K562 (cell line): ENCODE measurements at regions not wholly inside any gene's neighbourhood (a gene's known extent, or its start where the extent isn't known, plus 50 kb on each side); places are given as distances from the start of the nearest gene placed in this dataset.

Source experiments
- BDP1 ChIP-seq: IDR thresholded peaks from 3 replicates; pipeline ENCODE4 v1.6.1; 2011; ENCODE audit not compliant: insufficient read length, insufficient read depth
- CHD2 ChIP-seq: IDR thresholded peaks from 2 replicates; pipeline ENCODE4 v1.6.1; 2011; ENCODE audit warnings: low read depth, low read length
- DDX20 ChIP-seq: fragments of 450-650 bp; IDR thresholded peaks from 2 replicates; pipeline ENCODE4 v1.6.1; 2016; ENCODE audit warnings: missing genetic modification characterization, low read depth, mild to moderate bottlenecking, missing compliant biosample characterization, moderate library complexity
- JUND ChIP-seq, 2 experiments: IDR thresholded peaks; 2 replicates in 1 of 2; 3 replicates in 1 of 2; pipeline ENCODE4 v1.6.1; 2011; ENCODE audit warnings: borderline replicate concordance in 2 of 2, low read depth in 2 of 2, low read length in 2 of 2, improper control_type of control experiment in 1 of 2, missing biosample characterization in 1 of 2, missing genetic modification characterization in 1 of 2, missing genetic modification reagents in 1 of 2
- MBD2 ChIP-seq: sonication (generic); IDR thresholded peaks from 2 replicates; pipeline ENCODE4 v1.6.1; 2016; ENCODE audit warnings: low read depth, borderline replicate concordance
- MEF2D ChIP-seq: conservative IDR thresholded peaks from 2 replicates; pipeline ENCODE4 v1.6.1; 2016; ENCODE audit warnings: low read depth, missing genetic modification characterization, missing compliant biosample characterization
- TOE1 ChIP-seq, 2 experiments: fragments of 450-650 bp in 1 of 2; sonication (generic) in 1 of 2; formaldehyde crosslinking in 1 of 2; IDR thresholded peaks; 2 replicates each; pipeline versions ENCODE4 v1.7.1 to v1.8.0; 2016 to 2022; ENCODE audit warnings: borderline replicate concordance in 2 of 2, mild to moderate bottlenecking in 2 of 2, antibody characterized with exemption in 1 of 2, inconsistent platforms in 1 of 2, low read depth in 1 of 2, missing genetic modification reagents in 1 of 2, moderate library complexity in 1 of 2
- ZNF134 ChIP-seq: fragments of 250-450 bp; sonication (Bioruptor Pico); conservative IDR thresholded peaks from 2 replicates; pipeline ENCODE4 v1.4.0; 2020
- ZNF830 ChIP-seq: fragments of 250-450 bp; sonication (Bioruptor Pico); IDR thresholded peaks from 2 replicates; pipeline ENCODE4 v1.5.0; 2021; ENCODE audit warnings: mild to moderate bottlenecking
- TF ChIP-seq, protein P1 (sequence below), 2 experiments: fragments of 450-650 bp in 1 of 2; sonication (generic) in 1 of 2; formaldehyde crosslinking in 1 of 2; IDR thresholded peaks; 2 replicates each; pipeline versions ENCODE4 v1.7.1 to v1.9.0; 2016 to 2022; ENCODE audit warnings: inconsistent platforms in 1 of 2, mild to moderate bottlenecking in 1 of 2, missing genetic modification reagents in 1 of 2

DNA sequence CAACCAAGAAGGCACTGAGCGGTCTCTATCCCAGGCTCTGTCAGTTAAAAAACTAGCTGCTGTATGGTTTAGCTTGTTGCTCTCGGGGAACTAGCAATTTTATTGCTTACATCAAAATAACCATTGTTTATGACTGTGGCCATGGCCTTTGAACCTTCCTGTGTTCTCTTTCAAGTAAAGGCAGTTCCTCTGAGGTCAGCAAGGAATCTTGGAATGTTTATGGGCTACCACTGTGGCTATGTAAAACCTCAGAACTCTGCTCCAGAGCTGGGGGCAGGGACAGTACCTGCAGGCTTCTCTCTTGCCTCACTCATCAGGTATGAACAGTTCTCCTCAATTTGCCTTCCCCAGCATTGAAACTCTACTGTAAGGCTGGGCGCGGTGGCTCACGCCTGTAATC is 416.0 kb upstream of the NETO1 start (continued):
- TF ChIP-seq, protein P1, sequence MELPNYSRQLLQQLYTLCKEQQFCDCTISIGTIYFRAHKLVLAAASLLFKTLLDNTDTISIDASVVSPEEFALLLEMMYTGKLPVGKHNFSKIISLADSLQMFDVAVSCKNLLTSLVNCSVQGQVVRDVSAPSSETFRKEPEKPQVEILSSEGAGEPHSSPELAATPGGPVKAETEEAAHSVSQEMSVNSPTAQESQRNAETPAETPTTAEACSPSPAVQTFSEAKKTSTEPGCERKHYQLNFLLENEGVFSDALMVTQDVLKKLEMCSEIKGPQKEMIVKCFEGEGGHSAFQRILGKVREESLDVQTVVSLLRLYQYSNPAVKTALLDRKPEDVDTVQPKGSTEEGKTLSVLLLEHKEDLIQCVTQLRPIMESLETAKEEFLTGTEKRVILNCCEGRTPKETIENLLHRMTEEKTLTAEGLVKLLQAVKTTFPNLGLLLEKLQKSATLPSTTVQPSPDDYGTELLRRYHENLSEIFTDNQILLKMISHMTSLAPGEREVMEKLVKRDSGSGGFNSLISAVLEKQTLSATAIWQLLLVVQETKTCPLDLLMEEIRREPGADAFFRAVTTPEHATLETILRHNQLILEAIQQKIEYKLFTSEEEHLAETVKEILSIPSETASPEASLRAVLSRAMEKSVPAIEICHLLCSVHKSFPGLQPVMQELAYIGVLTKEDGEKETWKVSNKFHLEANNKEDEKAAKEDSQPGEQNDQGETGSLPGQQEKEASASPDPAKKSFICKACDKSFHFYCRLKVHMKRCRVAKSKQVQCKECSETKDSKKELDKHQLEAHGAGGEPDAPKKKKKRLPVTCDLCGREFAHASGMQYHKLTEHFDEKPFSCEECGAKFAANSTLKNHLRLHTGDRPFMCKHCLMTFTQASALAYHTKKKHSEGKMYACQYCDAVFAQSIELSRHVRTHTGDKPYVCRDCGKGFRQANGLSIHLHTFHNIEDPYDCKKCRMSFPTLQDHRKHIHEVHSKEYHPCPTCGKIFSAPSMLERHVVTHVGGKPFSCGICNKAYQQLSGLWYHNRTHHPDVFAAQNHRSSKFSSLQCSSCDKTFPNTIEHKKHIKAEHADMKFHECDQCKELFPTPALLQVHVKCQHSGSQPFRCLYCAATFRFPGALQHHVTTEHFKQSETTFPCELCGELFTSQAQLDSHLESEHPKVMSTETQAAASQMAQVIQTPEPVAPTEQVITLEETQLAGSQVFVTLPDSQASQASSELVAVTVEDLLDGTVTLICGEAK (IDR thresholded peaks at IDR 0.05): no peak
- TF ChIP-seq, protein P1 (CRISPR knock-in tag; IDR thresholded peaks at IDR 0.05): no peak
- TF ChIP-seq TOE1 (IDR thresholded peaks at IDR 0.05; ENCODE audit: borderline replicate concordance) (no peak), TOE1 (CRISPR knock-in tag; IDR thresholded peaks at IDR 0.05; ENCODE audit: borderline replicate concordance, low read depth) (no peak), ZNF134 (CRISPR knock-in tag) (no peak), BDP1 (no peak), MBD2 (no peak), DDX20 (tag) (no peak), JUND (IDR thresholded peaks at IDR 0.05; ENCODE audit: borderline replicate concordance, low read depth, low read length) (no peak), JUND (tag; IDR thresholded peaks at IDR 0.05; ENCODE audit: borderline replicate concordance, low read depth, low read length) (no peak), CHD2 (no peak), ZNF830 (no peak), MEF2D (no peak)
